Dedifferentiated amniotic fluid mesenchymal stem cell (primary cell): ENCODE measurements at regions not wholly inside any gene's neighbourhood (a gene's known extent, or its start where the extent isn't known, plus 50 kb on each side); places are given as distances from the start of the nearest gene placed in this dataset.

Source experiments
- DNase-seq: peaks from one replicate; pipeline ENCODE4 v3.0.0-alpha.2; 2016; ENCODE audit errors: extremely low spot score

- DNase-seq: peak; percentile 32
Measured at GRCh38 chr7:35747611-35748010, 52.7 kb upstream of the HERPUD2 start.

GRCh38 chr7:35748371-35748770 is 52.5 kb upstream of the SEPTIN7 start:
- DNase-seq: no peak

- DNase-seq: peak; percentile 54
Measured at GRCh38 chr7:35749556-35749955, 51.3 kb upstream of the SEPTIN7 start.
